ENCODE measurements at regions not wholly inside any gene's neighbourhood (a gene's known extent, or its start where the extent isn't known, plus 50 kb on each side); places are given as distances from the start of the nearest gene placed in this dataset.
"Not testable (repeated sequence)": the region's sequence is repeated elsewhere in the genome, so short reads cannot be mapped to it uniquely, and the experiment has no call there.

DNA sequence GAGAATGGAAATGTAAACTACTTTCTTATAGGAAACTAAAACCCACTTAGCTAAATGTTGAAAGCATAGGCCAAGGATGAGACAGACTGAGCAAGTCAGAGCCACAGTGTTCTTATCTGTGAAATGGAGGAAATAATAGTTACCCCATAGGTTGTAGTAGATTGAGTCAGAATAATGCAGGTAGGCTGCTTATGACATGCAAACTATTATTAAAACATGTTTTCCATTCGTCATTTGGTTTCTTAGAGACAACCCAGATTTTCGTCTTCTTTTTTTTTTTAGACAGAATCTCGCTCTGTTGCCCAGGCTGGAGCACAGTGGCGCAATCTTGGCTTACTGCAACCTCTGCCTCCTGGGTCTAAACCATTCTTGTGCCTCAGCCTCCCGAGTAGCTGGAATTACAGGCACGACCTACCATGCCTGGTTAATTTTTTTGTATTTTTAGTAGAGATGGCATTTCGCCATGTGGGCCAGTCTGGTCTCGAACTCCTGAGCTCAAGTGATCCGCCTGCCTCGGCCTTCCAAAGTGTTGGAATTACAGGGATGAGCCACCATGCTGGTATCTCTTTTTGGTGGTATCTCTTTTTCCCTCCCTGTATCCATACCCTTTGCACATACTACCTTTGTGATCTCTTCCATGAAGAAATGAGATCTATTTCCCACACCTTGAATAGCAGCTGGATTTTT is 196.5 kb upstream of the ZNF217 start:
- no peak for DNase-seq

DNA sequence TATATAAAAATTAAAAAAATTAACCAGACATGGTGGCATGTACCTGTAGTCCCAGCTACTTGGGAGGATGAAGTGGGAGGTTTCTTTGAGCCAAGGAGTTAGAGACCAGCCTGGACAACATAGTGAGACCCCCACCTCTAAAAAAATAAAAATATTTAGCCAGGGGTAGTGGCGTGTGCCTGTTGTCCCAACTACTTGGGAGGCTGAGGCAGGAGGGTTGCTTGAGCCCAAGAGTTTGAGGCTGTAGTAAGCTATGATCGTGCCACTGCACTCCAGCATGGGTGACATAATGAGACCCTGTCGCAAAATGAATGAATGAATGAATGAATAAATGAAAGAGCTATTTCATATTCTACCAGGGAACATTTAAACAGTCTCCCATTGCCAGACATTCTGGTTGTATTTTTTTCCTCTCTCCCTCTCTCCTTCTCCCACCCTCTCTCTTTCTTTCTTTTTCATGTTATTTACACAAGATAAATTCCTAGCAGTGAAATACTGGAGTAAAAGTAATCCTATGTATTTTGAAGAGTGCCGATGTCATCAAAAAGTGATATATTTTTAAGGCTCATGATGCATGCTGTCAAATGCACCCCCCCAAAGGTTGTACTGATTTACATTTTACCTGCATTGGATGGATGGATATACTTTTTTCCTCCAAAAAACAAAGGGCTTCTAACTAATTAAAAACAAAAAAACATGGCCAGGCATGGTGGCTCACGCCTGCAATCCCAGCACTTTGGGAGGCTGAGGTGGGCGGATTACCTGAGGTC is 194.8 kb upstream of the ZNF217 start:
- no peak for DNase-seq

DNA sequence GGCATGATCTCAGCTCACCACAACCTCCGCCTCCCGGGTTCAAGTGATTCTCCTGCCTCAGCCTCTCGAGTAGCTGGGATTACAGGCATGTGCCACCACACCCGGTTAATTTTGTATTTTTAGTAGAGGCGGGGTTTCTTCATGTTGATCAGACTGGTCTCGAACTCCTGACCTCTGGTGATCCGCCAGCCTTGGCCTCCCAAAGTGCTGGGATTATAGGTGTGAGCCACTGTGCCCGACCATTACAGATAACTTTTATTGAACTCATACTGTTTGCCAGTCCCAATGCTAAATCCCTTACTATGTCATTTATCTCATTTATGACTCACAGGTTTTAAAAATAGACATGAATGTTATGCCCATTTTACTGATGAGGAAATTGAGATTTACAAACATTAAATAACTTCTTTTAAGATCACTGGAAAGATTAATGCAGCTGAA is 193.9 kb upstream of the ZNF217 start:
- DNase-seq: not testable (repeated sequence)

DNA sequence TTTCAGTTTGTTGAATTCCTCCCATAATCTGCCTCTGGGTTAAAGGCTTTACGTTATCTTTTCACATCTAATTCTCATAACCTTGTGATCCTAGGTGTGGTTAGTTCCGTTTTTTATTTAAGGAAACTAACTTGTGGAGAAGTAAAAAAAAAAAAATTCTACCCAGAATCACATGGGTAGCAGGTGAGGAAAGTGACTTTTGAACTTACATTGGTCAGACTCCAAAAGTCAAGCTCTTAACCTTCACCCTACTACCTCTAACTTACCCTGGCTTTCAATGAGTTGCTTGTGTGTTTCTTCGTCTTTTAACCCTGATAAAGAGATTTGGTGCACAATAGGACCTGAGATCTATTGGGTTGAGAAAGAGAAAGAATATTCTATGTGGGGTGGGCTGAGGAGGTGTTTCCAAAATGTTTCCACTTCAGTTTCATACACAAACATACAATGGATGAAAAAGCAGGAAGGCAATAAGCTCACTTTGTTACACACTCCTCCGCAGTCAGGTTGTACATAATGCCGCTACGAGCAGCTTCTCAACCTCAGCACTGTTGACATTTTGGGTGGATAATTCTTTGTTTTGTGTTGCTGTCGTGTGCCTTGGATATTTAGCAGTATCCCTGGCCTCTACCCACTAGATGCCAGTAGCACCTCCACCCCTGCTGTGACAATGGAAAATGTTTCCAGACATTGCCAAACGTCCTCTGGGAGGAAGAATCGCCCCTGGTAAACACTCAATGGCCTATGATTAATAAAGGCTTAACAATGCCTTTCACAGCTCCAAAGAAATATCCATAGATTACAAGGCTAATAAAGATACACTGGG is 193.0 kb upstream of the ZNF217 start:
- DNase-seq: no peak

DNA sequence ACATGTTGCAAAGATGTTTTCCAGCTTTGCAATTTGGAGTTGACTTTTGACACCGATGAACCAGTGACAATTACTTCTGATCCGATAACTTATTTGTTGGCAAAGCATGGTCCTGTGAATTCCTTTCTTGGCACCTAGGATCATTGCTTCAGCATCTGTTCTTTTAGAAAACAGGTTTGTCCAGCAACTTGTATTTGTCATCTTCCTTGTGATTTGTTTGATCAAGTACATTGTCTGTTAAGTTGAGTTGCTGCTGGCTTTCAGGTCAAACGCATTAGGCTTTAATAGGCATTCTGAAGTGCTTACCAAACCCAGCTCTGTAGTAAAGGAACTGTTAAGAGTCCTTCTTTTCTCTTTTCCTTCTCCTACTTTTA is 192.4 kb upstream of the ZNF217 start:
- no peak for DNase-seq

DNA sequence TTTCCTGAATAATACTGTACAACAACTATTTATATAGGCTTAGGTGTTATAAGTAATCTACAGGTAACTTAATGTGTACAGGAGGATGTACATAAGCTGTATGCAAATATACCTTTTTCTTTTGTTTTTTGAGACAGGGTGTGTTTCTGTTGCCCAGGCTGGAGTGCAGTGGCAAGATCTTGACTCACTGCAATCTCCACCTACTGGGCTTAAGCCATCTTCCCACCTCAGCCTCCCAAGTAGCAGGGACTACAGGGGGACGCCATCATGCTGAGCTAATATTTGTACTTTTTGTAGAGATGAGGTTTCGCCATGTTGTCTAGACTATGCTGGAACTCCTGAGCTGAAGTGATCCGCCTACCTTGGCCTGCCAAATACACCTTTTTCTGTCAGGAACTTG is 191.7 kb upstream of the ZNF217 start:
- DNase-seq: no peak

DNA sequence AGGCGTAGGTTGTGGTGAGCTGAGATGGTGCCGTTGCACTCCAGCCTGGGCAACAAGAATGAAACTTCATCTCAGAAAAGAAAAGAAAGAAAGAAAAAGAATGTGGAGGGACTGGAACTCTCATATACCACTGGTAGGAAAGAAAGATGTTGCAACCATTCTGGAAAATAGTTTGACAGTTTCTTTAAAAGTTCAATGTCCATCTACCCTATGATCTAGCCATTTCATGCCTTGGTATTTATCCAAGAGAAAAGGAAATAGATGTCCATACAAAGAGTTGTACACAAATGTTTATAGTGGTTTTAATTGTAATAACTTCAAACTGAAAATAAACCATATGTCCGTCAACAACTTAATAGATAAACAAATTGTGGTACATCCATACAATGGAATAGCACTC is 190.1 kb upstream of the ZNF217 start:
- no peak for DNase-seq

DNA sequence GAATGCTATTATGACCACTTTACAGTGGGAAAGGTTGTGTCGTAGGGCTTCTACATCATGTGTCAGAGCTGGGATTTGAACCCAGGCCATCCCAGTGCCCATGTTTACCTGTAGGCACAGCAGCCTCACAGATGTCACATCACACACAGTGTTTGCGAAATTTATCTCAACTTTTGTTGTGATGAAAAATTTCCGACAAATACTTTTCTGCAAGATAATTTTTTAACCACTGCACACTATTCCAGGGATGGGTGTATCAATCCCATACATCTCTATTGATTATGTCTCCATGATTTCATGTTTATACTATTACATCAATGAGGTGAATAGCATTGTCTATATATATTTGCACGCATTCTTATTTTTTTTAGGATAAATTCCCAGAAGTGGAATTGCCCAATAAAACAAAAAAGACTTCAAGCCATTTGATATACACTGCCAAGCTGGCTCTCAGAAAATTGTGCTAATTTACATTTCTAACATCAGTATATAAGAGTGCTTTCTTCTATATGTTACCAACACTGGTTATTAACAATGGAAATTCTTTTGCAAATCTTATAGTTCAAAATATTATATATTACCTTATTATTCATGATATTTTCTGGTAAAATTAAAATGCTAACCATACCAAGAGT is 189.1 kb upstream of the ZNF217 start:
- no peak for DNase-seq

DNA sequence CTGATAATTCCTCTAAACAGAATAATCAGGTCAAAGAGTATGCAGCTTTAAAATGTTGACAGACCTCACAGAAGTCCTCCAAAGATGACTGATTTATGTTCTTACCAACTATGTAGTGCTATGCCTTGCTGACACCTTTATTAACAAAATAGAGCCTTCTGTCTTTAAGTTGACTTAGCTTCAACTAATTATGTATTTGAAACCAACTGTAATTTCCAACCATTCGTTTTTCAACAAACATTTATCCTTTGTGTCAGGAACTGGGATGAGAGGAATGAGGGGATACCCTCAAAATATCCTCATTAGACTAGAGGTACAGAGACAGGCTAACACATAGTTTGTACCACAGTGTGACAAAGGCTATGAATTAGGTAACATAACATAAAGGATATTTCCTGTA is 186.2 kb upstream of the ZNF217 start:
- DNase-seq: no peak

DNA sequence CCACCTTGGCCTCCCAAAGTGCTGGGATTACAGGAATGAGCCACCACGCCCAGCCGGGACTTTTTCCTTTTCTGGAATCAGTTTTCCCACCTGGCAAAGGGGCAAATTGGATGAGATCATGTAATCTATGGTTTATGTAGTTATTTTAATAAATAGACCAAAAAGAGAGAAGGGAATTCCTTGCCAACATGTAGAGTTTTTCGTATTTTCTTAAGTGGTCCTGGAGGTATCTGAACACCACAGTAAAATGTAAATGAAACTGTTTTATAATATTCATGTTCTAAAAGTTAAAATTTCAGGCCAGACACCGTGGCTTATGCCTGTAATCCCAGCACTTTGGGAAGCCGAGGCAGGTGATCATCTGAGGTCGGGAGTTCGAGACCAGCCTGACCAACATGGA is 185.1 kb upstream of the ZNF217 start:
- no peak for DNase-seq

DNA sequence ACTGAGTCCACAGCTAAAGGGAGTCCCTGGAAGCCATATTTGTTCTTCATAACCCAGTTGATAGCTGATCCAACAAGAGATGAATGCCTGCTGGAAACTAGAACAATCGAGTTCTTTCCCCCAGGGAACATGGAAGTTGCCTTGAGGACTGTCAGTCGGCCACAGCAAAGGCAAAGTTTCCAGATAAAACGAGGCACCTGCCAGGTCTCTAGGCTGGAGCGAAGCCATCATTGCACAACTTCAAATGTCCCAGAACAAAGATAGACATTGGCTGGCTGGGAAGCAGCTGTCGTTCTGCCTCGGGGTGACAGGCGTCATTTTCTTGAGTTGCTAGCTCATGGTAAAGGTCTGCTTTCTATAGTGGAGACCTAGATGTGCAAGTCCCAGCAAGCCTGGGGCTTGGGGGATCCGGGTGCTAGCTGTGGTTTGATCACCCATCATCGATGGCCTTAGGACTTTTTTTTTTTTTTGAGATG is 184.4 kb upstream of the ZNF217 start:
- DNase-seq: no peak

DNA sequence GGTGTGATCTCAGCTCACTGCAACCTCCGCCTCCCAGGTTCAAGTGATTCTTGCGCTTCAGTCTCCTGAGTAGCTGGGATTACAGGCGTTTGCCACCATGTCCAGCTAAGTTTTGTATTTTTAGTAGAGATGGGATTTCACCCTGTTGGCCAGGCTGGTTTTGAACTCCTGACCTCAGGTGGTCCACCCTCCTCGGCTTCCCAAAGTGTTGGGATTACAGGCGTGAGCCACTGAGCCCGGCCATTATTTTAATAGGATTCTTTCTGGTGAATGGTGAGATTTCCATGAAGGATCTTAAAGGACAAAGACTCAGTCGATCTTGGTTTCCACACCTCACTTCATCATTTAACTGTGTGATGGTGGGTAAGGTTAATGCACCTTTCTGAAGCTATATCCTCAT is 183.8 kb upstream of the ZNF217 start:
- DNase-seq: not testable (repeated sequence)

DNA sequence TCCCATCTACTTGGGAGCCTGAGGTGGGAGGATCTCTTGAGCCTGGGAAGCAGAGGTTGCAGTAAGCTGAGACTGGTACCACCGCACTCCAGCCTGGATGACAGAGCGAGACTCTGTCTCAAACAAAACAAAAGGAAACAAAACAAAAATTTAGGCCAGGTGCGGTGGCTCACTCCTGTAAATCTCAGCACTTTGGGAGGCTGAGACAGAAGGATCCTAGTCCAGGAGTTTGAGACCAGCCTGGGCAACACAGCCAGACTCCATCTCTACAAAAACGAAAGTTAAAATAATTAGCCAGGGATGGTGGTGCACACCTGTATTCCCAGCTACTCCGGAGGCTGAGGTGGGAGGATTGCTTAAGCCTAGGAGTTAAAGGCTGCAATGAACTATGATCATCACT is 183.2 kb upstream of the ZNF217 start:
- DNase-seq: no peak

DNA sequence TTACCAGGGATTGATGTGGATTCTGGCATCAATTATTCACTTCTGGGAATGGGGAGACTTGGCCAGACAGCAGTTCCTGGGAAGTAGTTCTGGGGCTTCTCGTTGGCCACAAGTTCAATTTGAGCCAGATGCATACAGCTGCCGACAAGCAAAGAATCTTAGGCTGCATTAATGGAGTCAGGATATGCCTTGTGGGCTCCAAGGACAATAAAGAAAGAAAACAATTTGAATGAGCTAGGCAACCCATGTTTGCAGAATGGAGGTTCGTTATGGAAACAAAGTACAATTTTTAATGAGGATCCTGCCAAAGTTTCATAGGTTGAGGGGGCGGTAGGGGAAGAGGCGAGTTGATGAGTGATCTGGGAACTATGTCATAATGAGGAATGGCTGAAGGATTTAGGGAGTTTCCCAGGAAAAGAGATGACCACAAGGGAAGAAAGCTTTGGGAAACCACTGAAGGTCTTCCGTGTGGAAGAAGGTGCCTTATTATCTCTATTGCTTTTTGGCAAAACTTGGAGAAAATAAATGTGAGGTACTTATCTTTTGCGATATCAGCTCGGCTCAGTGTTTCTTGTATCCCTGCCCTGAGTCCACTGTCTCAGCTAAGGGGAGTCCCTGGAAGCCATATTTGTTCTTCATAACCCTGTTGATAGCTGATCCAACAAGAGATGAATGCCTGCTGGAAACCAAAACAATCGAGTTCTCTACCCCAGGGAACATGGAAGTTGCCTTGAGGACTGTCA is 181.0 kb upstream of the ZNF217 start:
- no peak for DNase-seq

DNA sequence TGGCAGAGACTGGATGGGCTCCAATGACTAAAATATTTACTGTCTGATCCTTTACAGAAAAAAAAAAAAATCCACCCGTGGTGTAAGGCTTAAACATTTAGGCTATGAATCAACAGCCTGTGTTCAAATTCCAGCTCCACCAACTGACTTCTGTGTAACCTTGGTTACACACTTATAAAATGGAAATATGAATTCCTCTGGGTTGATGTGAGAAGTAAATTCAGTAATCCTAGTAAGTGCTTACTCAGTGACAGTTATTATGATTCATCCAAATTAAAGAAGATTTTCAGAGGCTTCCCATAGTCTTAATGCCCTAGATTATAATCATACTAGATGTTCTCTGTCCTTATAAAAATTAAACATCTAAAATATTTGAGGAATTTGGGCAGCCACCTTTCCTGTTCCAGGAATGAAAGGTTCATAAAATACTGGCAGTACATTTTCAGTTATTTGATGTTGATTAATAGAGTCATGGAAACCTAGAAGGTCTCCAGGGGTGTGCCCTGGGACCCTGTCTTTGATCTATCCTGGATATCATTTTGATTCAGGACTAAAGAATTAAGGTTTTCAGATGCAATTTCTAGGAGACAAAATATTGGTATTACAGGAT is 180.3 kb upstream of the ZNF217 start:
- DNase-seq: no peak

DNA sequence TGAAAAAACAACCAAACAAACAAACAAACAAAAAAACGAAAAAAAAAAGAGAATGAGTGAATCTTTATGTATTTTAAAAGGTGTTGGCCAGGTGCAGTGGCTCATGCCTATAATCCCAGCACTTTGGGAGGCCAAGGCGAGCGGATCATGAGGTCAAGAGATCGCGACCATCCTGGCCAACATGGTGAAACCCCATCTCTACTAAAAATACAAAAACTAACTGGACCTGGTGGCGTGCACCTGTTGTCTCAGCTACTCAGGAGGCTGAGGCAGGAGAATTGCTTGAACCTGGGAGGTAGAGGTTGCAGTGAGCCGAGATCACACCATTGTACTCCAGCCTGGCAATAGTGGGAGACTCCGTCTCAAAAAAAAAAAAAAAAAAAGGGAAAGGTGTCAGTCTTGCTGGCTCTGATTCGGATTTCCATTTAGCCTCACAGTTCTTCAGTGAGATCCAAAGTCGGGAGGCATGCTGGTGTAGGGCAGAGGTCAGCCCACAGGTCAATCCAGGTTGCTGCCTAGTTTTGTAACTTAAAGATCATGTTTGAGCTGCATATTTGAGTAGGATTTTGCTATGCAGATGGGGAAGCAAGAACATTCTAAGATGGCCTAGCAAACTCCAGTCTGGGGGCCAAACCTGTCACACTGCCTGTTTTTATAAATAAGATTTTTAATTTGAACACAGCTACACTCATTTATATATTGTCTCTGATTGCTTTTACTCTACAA is 179.6 kb upstream of the ZNF217 start:
- not testable (repeated sequence) for DNase-seq

DNA sequence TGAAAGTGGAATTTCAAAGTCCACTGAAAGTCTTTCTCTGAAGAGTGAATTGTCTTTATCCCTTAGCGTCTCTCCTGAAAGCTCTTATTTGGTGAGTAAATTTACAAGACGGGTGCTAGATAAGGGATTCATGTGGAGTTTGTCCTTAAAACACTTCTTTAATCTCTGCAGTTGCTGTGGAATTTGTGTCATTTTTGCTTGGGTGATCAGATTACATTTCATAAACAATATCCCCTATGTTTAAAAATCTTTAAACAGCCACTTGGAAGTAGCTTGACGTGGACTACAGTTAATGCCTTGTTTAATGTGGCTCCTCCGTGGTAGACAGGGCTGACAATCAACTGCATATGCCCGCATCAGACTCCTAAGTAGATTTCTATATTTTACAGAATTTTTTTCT is 175.4 kb upstream of the ZNF217 start:
- no peak for DNase-seq

DNA sequence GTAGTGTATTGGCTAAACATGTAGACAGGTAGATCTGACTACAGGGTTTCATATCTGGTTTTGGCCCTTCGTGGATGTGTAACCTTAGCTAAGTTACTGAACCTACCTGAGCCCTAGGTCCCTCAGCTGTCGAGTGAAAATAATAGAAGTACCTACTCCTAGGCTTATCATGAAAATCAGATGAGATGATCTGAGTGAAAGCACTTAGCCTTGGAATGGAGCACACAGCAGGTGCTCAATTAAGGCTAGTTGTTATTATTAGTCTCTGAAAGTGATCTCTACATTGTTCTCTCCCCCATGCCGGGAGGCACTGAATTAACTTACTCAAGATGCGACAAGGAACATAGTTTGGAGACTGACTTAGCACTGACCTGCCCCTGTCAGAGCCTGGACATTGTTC is 174.7 kb upstream of the ZNF217 start:
- no peak for DNase-seq

DNA sequence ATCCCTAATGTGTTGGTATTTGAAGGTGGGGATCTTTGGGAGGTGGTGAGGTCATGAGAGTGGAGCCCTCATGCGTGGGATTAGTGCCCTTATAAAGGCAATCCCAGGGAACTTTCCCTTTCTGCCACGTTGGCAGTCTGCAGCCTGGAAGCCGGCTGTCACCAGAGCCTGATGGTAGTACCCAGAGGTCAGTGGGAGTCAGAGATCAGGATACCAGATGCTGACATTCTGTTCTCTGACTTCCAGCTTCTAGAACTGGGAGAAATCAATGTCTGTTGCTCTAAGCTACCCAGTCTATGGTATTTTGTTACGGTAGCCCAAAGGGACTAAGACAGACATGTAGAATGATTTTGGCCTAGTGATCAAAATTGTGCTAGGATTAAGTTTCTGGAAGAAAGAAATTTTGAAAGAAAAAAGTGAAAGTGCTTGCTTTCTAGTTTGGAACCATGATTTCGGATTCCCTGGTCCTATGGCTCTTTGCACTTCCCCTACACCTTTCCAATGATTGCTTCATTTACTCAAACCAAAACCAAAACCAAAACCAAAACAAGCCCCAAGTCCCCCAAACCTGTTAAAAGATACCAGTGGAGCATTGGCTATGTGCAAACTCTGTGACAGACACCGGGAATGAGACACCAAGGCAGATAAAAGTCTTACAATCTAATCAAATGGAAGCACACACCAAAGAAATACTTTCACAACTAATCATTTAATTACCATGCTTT is 173.7 kb upstream of the ZNF217 start:
- DNase-seq: no peak

DNA sequence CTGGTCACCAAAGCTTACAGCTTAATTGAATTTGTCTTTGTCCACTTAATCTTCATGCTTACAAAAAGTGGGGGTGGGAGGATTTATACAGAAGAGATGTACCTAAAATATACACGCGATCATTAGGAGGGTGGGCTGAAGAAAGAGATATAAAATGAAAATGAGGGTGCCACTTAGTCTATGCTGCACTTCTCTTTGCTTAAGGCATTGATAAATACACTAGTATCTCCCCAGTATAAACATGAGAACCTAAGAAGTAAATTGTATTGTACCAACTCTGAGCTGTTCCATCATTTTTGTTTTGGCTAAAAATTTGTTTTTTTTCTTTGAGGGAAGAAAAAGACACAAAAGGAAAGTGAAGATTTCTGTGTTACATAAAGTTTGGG is 170.8 kb upstream of the ZNF217 start:
- no peak for DNase-seq
